ENCODE measurements at regions not wholly inside any gene's neighbourhood (a gene's known extent, or its start where the extent isn't known, plus 50 kb on each side); places are given as distances from the start of the nearest gene placed in this dataset.

- TF ChIP-seq RFX5 (IDR thresholded peaks at IDR 0.05; ENCODE audit: low read depth, low read length): no peak
Observed at GRCh38 chr2:133734716-133735495, 166.6 kb upstream of the NCKAP5 start (continued).

- no peak overlapping the region for H3K4me2 ChIP-seq (ENCODE audit: low read depth, low read length)
- intact Hi-C loops (cut with micrococcal nuclease) (no loop called here), dilution Hi-C loops (cut with HindIII; ENCODE audit: low sequenced_read_pairs, unreplicated experiment) (no loop called here), in situ Hi-C loops (cut with MboI; ENCODE audit: low sequenced_read_pairs) (no loop called here)
- no peaks in the 10 kb centered on the region for H3K36me3 ChIP-seq (ENCODE audit: control insufficient read depth, insufficient read depth, low read length)
- H4K8ac ChIP-seq (ENCODE audit: low read depth in 2 of 2, low read length in 2 of 2): 0 out of 4 replicates have a peak overlapping the region, but pooled peaks have one; percentile 11 to 15
- no peak for ATAC-seq (ENCODE audit: low read depth)
- no peak overlapping the region for H3K56ac ChIP-seq (ENCODE audit: extremely low read depth, insufficient read depth, low read length)
- no peak overlapping the region for H3K27ac ChIP-seq (ENCODE audit: insufficient read depth, low read length)
- peak overlapping the region; percentile 58; the same call in 1 of the 2 replicates for H2BK20ac ChIP-seq (ENCODE audit: low read depth, low read length)
- H2AFZ ChIP-seq (replicated peaks; ENCODE audit: low read length, poor library complexity): no peak overlapping the region
- H2BK5ac ChIP-seq (ENCODE audit: low read depth, low read length, poor library complexity, severe bottlenecking): no peak overlapping the region
- H4K5ac ChIP-seq (ENCODE audit: low read depth, low read length): peak overlapping the region; percentile 36; the same call in 1 of the 2 replicates
- H3K79me1 ChIP-seq (ENCODE audit: low read depth in 1 of 2, low read length in 2 of 2): no peaks in the 10 kb centered on the region
- peak overlapping the region; percentile 53 for H2BK120ac ChIP-seq (ENCODE audit: low read depth, low read length)
- peaks cover 13% of the 10 kb centered on the region for H3K4me1 ChIP-seq (ENCODE audit: control insufficient read depth, insufficient read depth, low read length)
- no peak overlapping the region for H3K14ac ChIP-seq (replicated peaks; ENCODE audit: low read depth, low read length)
- H3K23ac ChIP-seq (ENCODE audit: low read depth, low read length): peak overlapping the region; percentile 45; the same call in 1 of the 2 replicates
- CTCF ChIA-PET: no interaction called here
- WGBS, 2 experiments (ENCODE audit: extremely low coverage in 2 of 2, insufficient read length in 1 of 2): 70% methylated on average over 3 of the region's 4 CpGs; no CpG with 5 or more reads in 1 of the 2 experiments
- H4K20me1 ChIP-seq (ENCODE audit: insufficient read depth, low read length): no peaks in the 10 kb centered on the region
- peak overlapping the region; percentile 36; the same call in 1 of the 2 replicates for H3K4ac ChIP-seq (ENCODE audit: low read depth, low read length)
- POLR2A ChIA-PET (ENCODE audit: unreplicated experiment): no interaction called here
- DNase-seq: no peak
- H3K27me3 ChIP-seq (ENCODE audit: control insufficient read depth, insufficient read depth, low read length): no peaks in the 10 kb centered on the region
- H3K18ac ChIP-seq (ENCODE audit: low read depth, low read length): peak overlapping the region; percentile 21; the same call in 1 of the 2 replicates
- H3K4me3 ChIP-seq (ENCODE audit: insufficient read depth, low read depth, low read length): no peak overlapping the region
- H3K9me1 ChIP-seq (ENCODE audit: insufficient read depth, low read length): peaks cover 3% of the 10 kb centered on the region; the same call in 1 of the 2 replicates
- H2AK9ac ChIP-seq (replicated peaks; ENCODE audit: low read depth, low read length, poor library complexity): no peak overlapping the region
- no peak overlapping the region for H3K9ac ChIP-seq (ENCODE audit: low read depth, low read length)
- H4K91ac ChIP-seq (ENCODE audit: insufficient read depth, low read depth, low read length): no peak overlapping the region
- no TSS peak for BruUV-seq (replicated peaks)
- no peaks in the 10 kb centered on the region for H3K9me3 ChIP-seq (ENCODE audit: control insufficient read depth, insufficient read depth, low read length)
- no peak overlapping the region; the same call in 1 of the 2 replicates for H2AK5ac ChIP-seq (ENCODE audit: low read depth, low read length)
- peak overlapping the region; percentile 36; the same call in 2 of the 3 replicates for H2BK15ac ChIP-seq (ENCODE audit: low read depth, low read length)
- no peak for TF ChIP-seq MAFK (IDR thresholded peaks at IDR 0.05; ENCODE audit: low read depth, low read length)
- TF ChIP-seq NFE2L2 (IDR thresholded peaks at IDR 0.05; ENCODE audit: low read depth, low read length): no peak
- TF ChIP-seq CEBPB (IDR thresholded peaks at IDR 0.05; ENCODE audit: low read depth, low read length): no peak
- no peak for TF ChIP-seq MXI1 (IDR thresholded peaks at IDR 0.05; ENCODE audit: borderline replicate concordance, low read depth, low read length)
- no peak for TF ChIP-seq BHLHE40 (IDR thresholded peaks at IDR 0.05; ENCODE audit: low read depth, low read length)
- no peak for TF ChIP-seq POLR2A (IDR thresholded peaks at IDR 0.05; ENCODE audit: low read depth, low read length)
- no peak for TF ChIP-seq USF2 (IDR thresholded peaks at IDR 0.05; ENCODE audit: low read depth, low read length)
- no peak for TF ChIP-seq ELK1 (IDR thresholded peaks at IDR 0.05; ENCODE audit: borderline replicate concordance, low read depth, low read length)
- TF ChIP-seq RCOR1 (IDR thresholded peaks at IDR 0.05; ENCODE audit: insufficient replicate concordance, low read length): no peak
- TF ChIP-seq RFX5 (IDR thresholded peaks at IDR 0.05; ENCODE audit: low read depth, low read length): no peak
- TF ChIP-seq CTCF (conservative IDR thresholded peaks at IDR 0.05; ENCODE audit: low read depth, low read length): no peak
- TF ChIP-seq MAZ (IDR thresholded peaks at IDR 0.05; ENCODE audit: borderline replicate concordance, low read depth, low read length): no peak
Observed at GRCh38 chr2:133736674-133737073, 168.4 kb upstream of the NCKAP5 start.
